Sciatic nerve (tissue), 2 donors: ENCODE measurements at regions not wholly inside any gene's neighbourhood (a gene's known extent, or its start where the extent isn't known, plus 50 kb on each side); places are given as distances from the start of the nearest gene placed in this dataset.
A peak's percentile ranks its signal among the peaks of the same experiment; 100 is the strongest.

Source experiments
- ATAC-seq: fragments of 200-7000 bp; cut with Tn5 transposase; one replicate; pipeline ENCODE4 v1.9.1; 2020; ENCODE audit warnings: mild to moderate bottlenecking, moderate library complexity
- DNase-seq: peaks from one replicate; pipeline ENCODE4 v3.0.0-alpha.2; 2020; ENCODE audit warnings: low spot score
- intact Hi-C: fragments of 100-400 bp; cut with DNase I; formaldehyde crosslinking; loops from one replicate; pipeline ENCODE4 v1.14.2; 2022
- donor health status: DM: no; HTN: no; CAD: no.
- donor health status: DM: no; HTN: no; CAD: no.

- intact Hi-C loops: no loop called here
- peak; percentile 31 for ATAC-seq
- DNase-seq: no peak
Measured at GRCh38 chr3:157573780-157574378, 70.7 kb upstream of the VEPH1 start.

DNA sequence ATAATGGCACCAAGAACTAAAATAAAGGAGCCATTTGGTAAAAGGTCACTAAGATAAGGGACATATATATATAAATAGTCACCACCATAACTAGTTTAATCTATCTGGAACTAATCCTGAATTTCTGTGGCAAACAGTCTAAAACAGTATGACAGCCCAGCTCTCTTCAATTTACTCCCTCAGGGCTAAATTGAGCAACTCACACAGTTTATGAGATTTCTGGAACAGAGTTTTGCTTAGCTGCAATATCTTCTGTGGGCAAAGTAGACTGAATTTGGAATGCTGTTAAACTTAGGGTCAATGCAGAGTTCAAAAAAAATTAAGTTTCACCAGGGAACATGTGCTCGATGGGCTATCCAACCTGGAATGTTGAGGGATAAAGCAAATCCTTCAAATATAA is 70.1 kb upstream of the VEPH1 start:
- intact Hi-C loops: no loop called here
- DNase-seq (no peak), ATAC-seq (peak; percentile 95)

DNA sequence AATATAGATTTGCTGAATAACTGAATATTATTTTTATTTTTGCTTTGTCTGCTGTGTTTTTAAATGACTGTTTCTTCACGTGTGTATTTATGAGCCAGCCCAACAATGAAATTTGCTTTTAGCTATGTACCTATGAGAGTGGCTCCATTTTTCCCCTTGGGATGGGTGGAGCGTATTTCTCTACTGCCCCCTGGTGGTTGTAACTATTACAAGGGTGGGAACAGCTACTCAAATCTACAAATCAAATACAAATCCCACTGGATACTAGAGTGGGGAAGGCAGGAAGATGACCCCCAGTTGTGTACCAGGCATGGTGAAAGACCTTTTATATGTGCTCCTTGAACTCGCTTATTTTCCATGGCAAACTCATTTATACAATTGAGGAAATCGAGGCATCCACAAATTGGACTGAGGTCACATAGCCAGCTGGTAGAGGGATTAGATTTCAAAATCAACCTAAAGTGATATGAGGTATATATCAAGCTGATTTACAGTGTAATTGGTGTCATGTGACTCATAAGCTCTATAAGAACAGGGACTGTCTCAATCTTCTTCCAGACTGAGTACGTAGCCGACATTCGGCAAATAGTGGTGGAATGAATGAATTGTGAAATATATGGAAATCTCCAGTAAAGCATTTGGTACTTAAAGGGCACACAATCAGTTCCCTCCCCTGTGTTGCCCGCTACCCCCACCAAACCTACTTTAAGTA is 69.5 kb upstream of the VEPH1 start:
- DNase-seq: no peak
- ATAC-seq: peak; percentile 66
- intact Hi-C loops: no loop called here

- no peak for DNase-seq
- no peak for ATAC-seq
- intact Hi-C loops: no loop called here
Measured at GRCh38 chr3:157566596-157566995, 63.4 kb upstream of the VEPH1 start.

DNA sequence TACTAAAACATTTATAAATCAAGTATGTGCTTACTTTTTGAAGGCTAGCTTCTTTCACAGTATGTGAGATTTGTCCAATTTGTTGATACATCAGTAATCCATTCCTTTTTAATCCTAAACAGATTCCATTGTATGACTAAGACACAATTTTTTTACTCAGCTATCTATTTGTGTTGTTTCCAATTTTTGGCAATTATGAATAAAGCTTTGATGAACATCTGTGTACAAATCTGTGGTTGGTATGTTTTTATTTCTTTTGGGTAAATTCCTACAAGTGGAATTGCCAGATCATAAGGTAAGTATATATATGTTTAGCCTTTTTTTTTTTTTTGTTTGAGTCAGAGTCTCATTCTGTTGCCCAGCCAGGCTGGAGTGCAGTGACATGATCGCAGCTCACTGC is 56.2 kb upstream of the VEPH1 start:
- ATAC-seq (no peak), DNase-seq (no peak)
- intact Hi-C loops: no loop called here
